Bronchial epithelial cell (primary cell): ENCODE measurements at regions not wholly inside any gene's neighbourhood (a gene's known extent, or its start where the extent isn't known, plus 50 kb on each side); places are given as distances from the start of the nearest gene placed in this dataset.

Experiments
- DNase-seq: peaks from one replicate; pipeline ENCODE4 v3.0.0-alpha.2; 2010; ENCODE audit warnings: low read depth
- FAIRE-seq: peaks from 2 replicates; lab custom pipeline; 2011; peaks lifted over from hg19 to GRCh38; lab: Jason Lieb, UNC
- H3K27me3 ChIP-seq: 2 replicates; pipeline ENCODE4 v1.5.1; 2011; ENCODE audit warnings: low read length; ENCODE audit not compliant: control insufficient read depth, insufficient read depth
- H3K36me3 ChIP-seq: 2 replicates; pipeline ENCODE4 v1.5.1; 2011; ENCODE audit warnings: low read length; ENCODE audit not compliant: control insufficient read depth, insufficient read depth
- H3K4me3 ChIP-seq: 2 replicates; pipeline ENCODE4 v1.5.1; 2011; ENCODE audit warnings: mild to moderate bottlenecking, low read depth, low read length, control low read depth
- CTCF ChIP-seq: IDR thresholded peaks from 2 replicates; pipeline ENCODE4 v1.5.1; 2011; ENCODE audit warnings: mild to moderate bottlenecking, moderate library complexity, low read length, control low read depth, inconsistent platforms; ENCODE audit not compliant: insufficient read depth, severe bottlenecking

GRCh38 chr1:198878566-198878965, 239.7 kb downstream of the PTPRC start:
- H3K4me3 ChIP-seq = no peak overlapping the region
- no peak for TF ChIP-seq CTCF
- H3K27me3 ChIP-seq = no peaks in the 10 kb centered on the region
- DNase-seq (peak; percentile 13), FAIRE-seq (no peak)
- peaks cover 1% of the 10 kb centered on the region for H3K36me3 ChIP-seq

GRCh38 chr1:198879711-198880306, 241.0 kb downstream of the PTPRC start:
- FAIRE-seq (no peak), DNase-seq (no peak)
- Histone ChIP-seq H3K4me3 (no peak overlapping the region), H3K27me3 (no peaks in the 10 kb centered on the region), H3K36me3 (peaks cover 1% of the 10 kb centered on the region)
- TF ChIP-seq CTCF = no peak

GRCh38 chr1:198880397-198880796, 241.6 kb downstream of the PTPRC start:
- no peak for FAIRE-seq

GRCh38 chr1:198880818-198881597, 242.2 kb downstream of the PTPRC start:
- no peak for TF ChIP-seq CTCF
- no peak for FAIRE-seq
- peak; percentile 94 for DNase-seq
- H3K27me3 ChIP-seq = no peaks in the 10 kb centered on the region
- no peak overlapping the region for H3K4me3 ChIP-seq
- H3K36me3 ChIP-seq = peaks cover 1% of the 10 kb centered on the region

More at GRCh38 chr1:198880397-198880796, 241.6 kb downstream of the PTPRC start:
- Histone ChIP-seq H3K27me3 (no peaks in the 10 kb centered on the region), H3K4me3 (no peak overlapping the region), H3K36me3 (peaks cover 1% of the 10 kb centered on the region)
- no peak for TF ChIP-seq CTCF
- no peak for DNase-seq

- peaks cover 1% of the 10 kb centered on the region for H3K36me3 ChIP-seq
- H3K27me3 ChIP-seq = no peaks in the 10 kb centered on the region
- no peak for FAIRE-seq
- H3K4me3 ChIP-seq = no peak overlapping the region
- no peak for TF ChIP-seq CTCF
- DNase-seq = peak; percentile 41
These were observed 244.3 kb downstream of the PTPRC start for GRCh38 chr1:198883184-198883583.
